ENCODE measurements at regions not wholly inside any gene's neighbourhood (a gene's known extent, or its start where the extent isn't known, plus 50 kb on each side); places are given as distances from the start of the nearest gene placed in this dataset.

- no peak for DNase-seq (ENCODE audit: low spot score)
- no peak for TF ChIP-seq CTCF (IDR thresholded peaks at IDR 0.05; ENCODE audit: extremely low read depth, missing control alignments)
These were observed 155.0 kb upstream of the C14orf180 start for GRCh38 chr14:104424406-104425072.

- no peak for DNase-seq (ENCODE audit: low spot score)
- no peak for TF ChIP-seq CTCF (IDR thresholded peaks at IDR 0.05; ENCODE audit: extremely low read depth, missing control alignments)
These were observed 154.3 kb upstream of the C14orf180 start for GRCh38 chr14:104425171-104425681.

GRCh38 chr14:104425763-104426646 is 153.6 kb upstream of the C14orf180 start:
- no peak for TF ChIP-seq CTCF (IDR thresholded peaks at IDR 0.05; ENCODE audit: extremely low read depth, missing control alignments)
- no peak for DNase-seq (ENCODE audit: low spot score)

- TF ChIP-seq CTCF (IDR thresholded peaks at IDR 0.05; ENCODE audit: extremely low read depth, missing control alignments) = no peak
- DNase-seq (ENCODE audit: low spot score) = no peak
These were observed 152.3 kb upstream of the C14orf180 start for GRCh38 chr14:104427131-104427851.

- no peak for DNase-seq (ENCODE audit: low spot score)
These were observed 151.2 kb upstream of the C14orf180 start for GRCh38 chr14:104428333-104428851.

GRCh38 chr14:104428860-104429259 is 150.7 kb upstream of the C14orf180 start:
- TF ChIP-seq CTCF (IDR thresholded peaks at IDR 0.05; ENCODE audit: extremely low read depth, missing control alignments) = no peak
- no peak for DNase-seq (ENCODE audit: low spot score)

More at GRCh38 chr14:104428333-104428851, 151.2 kb upstream of the C14orf180 start:
- no peak for TF ChIP-seq CTCF (IDR thresholded peaks at IDR 0.05; ENCODE audit: extremely low read depth, missing control alignments)

All from GM20000 (cell line).